GM12892 (cell line): ENCODE measurements at regions not wholly inside any gene's neighbourhood (a gene's known extent, or its start where the extent isn't known, plus 50 kb on each side); places are given as distances from the start of the nearest gene placed in this dataset.

ENCODE experiments used
- POLR2A ChIP-seq: IDR thresholded peaks from 2 replicates; pipeline ENCODE4 v1.6.1; 2011; ENCODE audit warnings: low read depth, low read length, control low read depth
- POLR2AphosphoS5 ChIP-seq: IDR thresholded peaks from 2 replicates; pipeline ENCODE4 v1.6.1; 2011; ENCODE audit warnings: low read depth, low read length, control low read depth
- TAF1 ChIP-seq: IDR thresholded peaks from 2 replicates; pipeline ENCODE4 v1.6.1; 2011; ENCODE audit warnings: low read depth, mild to moderate bottlenecking, control low read depth, low read length, borderline replicate concordance

DNA sequence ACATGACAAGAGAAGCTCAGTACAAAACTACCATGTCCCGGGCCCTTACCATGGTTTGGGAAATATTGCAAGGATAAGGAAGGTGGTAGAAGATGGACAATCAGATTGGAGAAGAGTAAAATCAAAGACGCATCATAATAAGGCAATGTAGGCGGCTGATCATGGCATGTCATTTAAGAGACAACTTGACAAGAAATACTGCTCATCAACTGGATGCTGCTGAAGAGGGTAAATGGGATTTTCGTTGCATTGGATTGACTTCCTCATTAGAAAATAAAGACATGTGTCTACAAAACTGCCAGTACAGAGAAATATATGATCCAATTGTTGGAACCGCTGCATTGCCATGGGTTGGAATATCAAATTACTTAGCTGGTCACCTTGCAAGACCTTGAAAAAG, 238.3 kb upstream of the NCKAP5 start:
- TF ChIP-seq POLR2AphosphoS5 (no peak), POLR2A (no peak), TAF1 (no peak)
